Endodermal cell (in vitro differentiated cells): ENCODE measurements at regions not wholly inside any gene's neighbourhood (a gene's known extent, or its start where the extent isn't known, plus 50 kb on each side); places are given as distances from the start of the nearest gene placed in this dataset.

Experiments used
- DNase-seq: peaks from one replicate; pipeline ENCODE4 v3.0.0-alpha.2; 2017
- H3K27ac ChIP-seq: 2 replicates; pipeline ENCODE4 v1.5.1; 2013; ENCODE audit warnings: mild to moderate bottlenecking, low read depth, low read length, moderate library complexity
- H3K27me3 ChIP-seq: 2 replicates; pipeline ENCODE4 v1.6.1; 2013; ENCODE audit warnings: mild to moderate bottlenecking, low read length, moderate library complexity; ENCODE audit not compliant: insufficient read depth, control insufficient read depth, poor library complexity, severe bottlenecking
- H3K36me3 ChIP-seq: 2 replicates; pipeline ENCODE4 v1.7.0; 2013; ENCODE audit warnings: mild to moderate bottlenecking, low read length, moderate library complexity; ENCODE audit not compliant: control insufficient read depth, insufficient read depth
- H3K4me1 ChIP-seq: one replicate; pipeline ENCODE4 v1.7.0; 2013; ENCODE audit warnings: low read length; ENCODE audit not compliant: control insufficient read depth, insufficient read depth
- H3K4me3 ChIP-seq: 2 replicates; pipeline ENCODE4 v1.5.1; 2013; ENCODE audit warnings: mild to moderate bottlenecking, low read length, moderate library complexity
- H3K9ac ChIP-seq: 2 replicates; pipeline ENCODE4 v1.6.1; 2013; ENCODE audit warnings: mild to moderate bottlenecking, low read length, moderate library complexity; ENCODE audit not compliant: poor library complexity, severe bottlenecking; ENCODE audit errors: extremely low read depth
- H3K9me3 ChIP-seq: 2 replicates; pipeline ENCODE4 v1.6.1; 2013; ENCODE audit warnings: mild to moderate bottlenecking, low read length, moderate library complexity; ENCODE audit not compliant: control insufficient read depth
- H3K27ac Mint-ChIP-seq: 2 replicates; pipeline ENCODE4 v1.8.0; 2020; ENCODE audit warnings: mixed read lengths
- H3K27me3 Mint-ChIP-seq: 2 replicates; pipeline ENCODE4 v1.8.0; 2021; ENCODE audit warnings: mild to moderate bottlenecking, mixed read lengths; ENCODE audit not compliant: insufficient read depth
- H3K36me3 Mint-ChIP-seq: 2 replicates; pipeline ENCODE4 v1.8.0; 2020; ENCODE audit warnings: low read depth, mixed read lengths
- H3K4me1 Mint-ChIP-seq: 2 replicates; pipeline ENCODE4 v1.8.0; 2020; ENCODE audit warnings: mixed read lengths
- H3K4me3 Mint-ChIP-seq: 2 replicates; pipeline ENCODE4 v1.8.0; 2020; ENCODE audit warnings: mild to moderate bottlenecking, moderate library complexity, mixed read lengths
- H3K9me3 Mint-ChIP-seq: 2 replicates; pipeline ENCODE4 v1.8.0; 2020; ENCODE audit warnings: mild to moderate bottlenecking, mixed read lengths
- WGBS, 2 experiments: methylation state at CpG; one replicate each; pipeline versions ENCODE4 v1.1.5 to v1.1.7; 2013; ENCODE audit warnings: missing lambda C conversion rate in 2 of 2, mixed read lengths in 1 of 2; ENCODE audit not compliant: insufficient coverage in 1 of 2, insufficient read length in 1 of 2; 5-methylcytosine and 5-hydroxymethylcytosine counted together
- TF ChIP-seq, protein P1 (sequence below): fragments of 200-600 bp; sonication (generic); conservative IDR thresholded peaks from 2 replicates; pipeline ENCODE4 v1.5.0; 2021; ENCODE audit warnings: antibody characterized with exemption, mild to moderate bottlenecking

DNA sequence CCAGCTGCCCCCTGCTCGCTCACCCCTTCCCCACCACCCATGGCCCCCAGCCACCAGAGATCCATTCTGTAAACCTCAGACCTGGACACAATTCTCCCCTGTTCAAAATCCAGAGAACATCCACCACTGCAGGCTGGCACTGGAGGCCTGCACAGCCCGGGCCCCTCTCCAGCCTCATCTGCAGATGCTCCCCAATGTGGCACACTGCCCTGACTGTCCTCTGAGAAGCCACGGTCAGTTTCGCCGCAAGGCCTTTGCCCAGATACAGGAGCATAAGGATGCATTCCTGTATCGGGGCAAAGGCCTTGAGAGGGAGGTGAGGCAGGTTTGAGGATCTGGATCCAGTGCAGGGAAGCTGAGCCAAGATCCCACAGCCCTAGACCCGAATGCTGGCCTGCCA, 175.4 kb upstream of the LINGO1 start:
- Histone ChIP-seq H3K9ac (no peak overlapping the region), H3K4me3 (no peak overlapping the region), H3K4me1 (peaks cover 4% of the 10 kb centered on the region), H3K36me3 (no peaks in the 10 kb centered on the region), H3K27me3 (no peaks in the 10 kb centered on the region), H3K9me3 (no peaks in the 10 kb centered on the region), H3K27ac (no peak overlapping the region)
- Mint-ChIP-seq H3K9me3 (no peaks in the 10 kb centered on the region), H3K27ac (no peak overlapping the region), H3K4me1 (peaks cover 28% of the 10 kb centered on the region), H3K4me3 (no peak overlapping the region), H3K27me3 (peaks cover 2% of the 10 kb centered on the region), H3K36me3 (no peaks in the 10 kb centered on the region)
- 90 to 91% methylated on average over 5 to 7 of the region's 7 CpGs for WGBS, 2 experiments
- TF ChIP-seq, protein P1, sequence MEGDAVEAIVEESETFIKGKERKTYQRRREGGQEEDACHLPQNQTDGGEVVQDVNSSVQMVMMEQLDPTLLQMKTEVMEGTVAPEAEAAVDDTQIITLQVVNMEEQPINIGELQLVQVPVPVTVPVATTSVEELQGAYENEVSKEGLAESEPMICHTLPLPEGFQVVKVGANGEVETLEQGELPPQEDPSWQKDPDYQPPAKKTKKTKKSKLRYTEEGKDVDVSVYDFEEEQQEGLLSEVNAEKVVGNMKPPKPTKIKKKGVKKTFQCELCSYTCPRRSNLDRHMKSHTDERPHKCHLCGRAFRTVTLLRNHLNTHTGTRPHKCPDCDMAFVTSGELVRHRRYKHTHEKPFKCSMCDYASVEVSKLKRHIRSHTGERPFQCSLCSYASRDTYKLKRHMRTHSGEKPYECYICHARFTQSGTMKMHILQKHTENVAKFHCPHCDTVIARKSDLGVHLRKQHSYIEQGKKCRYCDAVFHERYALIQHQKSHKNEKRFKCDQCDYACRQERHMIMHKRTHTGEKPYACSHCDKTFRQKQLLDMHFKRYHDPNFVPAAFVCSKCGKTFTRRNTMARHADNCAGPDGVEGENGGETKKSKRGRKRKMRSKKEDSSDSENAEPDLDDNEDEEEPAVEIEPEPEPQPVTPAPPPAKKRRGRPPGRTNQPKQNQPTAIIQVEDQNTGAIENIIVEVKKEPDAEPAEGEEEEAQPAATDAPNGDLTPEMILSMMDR = no peak
- DNase-seq = no peak

GRCh38 chr15:77807611-77808010, 174.9 kb upstream of the LINGO1 start:
- no peak for DNase-seq
- H3K27me3 ChIP-seq = no peaks in the 10 kb centered on the region
- Mint-ChIP-seq H3K4me3 (no peak overlapping the region), H3K36me3 (no peaks in the 10 kb centered on the region), H3K27ac (no peak overlapping the region), H3K4me1 (peaks cover 28% of the 10 kb centered on the region), H3K27me3 (peaks cover 2% of the 10 kb centered on the region), H3K9me3 (no peaks in the 10 kb centered on the region)
- TF ChIP-seq, protein P1 = no peak
- peaks cover 4% of the 10 kb centered on the region for H3K4me1 ChIP-seq
- no peak overlapping the region for H3K27ac ChIP-seq
- 93 to 94% methylated on average over 8 to 9 of the region's 9 CpGs for WGBS, 2 experiments
- no peak overlapping the region for H3K9ac ChIP-seq
- no peaks in the 10 kb centered on the region for H3K9me3 ChIP-seq
- H3K4me3 ChIP-seq = no peak overlapping the region
- no peaks in the 10 kb centered on the region for H3K36me3 ChIP-seq

DNA sequence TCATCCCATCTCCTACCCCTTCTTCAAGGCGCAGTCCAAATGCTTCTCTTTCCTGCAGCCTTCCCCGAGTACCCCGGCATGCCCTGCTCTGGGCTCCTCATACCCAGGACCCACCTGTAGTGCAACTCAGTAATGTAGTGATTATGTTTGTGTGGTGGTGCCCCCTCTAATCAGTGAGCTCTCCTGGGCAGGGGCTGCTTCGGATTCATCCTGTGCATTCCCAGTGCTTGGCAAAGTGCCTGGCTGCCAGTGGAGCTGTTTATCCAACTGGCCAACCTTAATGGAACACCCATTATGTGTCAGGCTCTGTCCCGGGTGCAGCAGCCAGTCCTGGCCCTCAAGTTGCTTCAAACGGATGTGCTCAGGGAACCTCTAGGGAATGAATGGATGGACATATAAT, 174.4 kb upstream of the LINGO1 start:
- TF ChIP-seq, protein P1 = no peak
- H3K4me3 ChIP-seq = no peak overlapping the region

More for the DNA sequence above, 174.4 kb upstream of the LINGO1 start:
- Mint-ChIP-seq H3K9me3 (no peaks in the 10 kb centered on the region), H3K4me1 (peaks cover 27% of the 10 kb centered on the region), H3K27ac (no peak overlapping the region), H3K36me3 (no peaks in the 10 kb centered on the region), H3K27me3 (peaks cover 2% of the 10 kb centered on the region), H3K4me3 (no peak overlapping the region)
- Histone ChIP-seq H3K9ac (no peak overlapping the region), H3K4me1 (peaks cover 4% of the 10 kb centered on the region), H3K9me3 (no peaks in the 10 kb centered on the region), H3K36me3 (no peaks in the 10 kb centered on the region), H3K27me3 (no peaks in the 10 kb centered on the region), H3K27ac (no peak overlapping the region)
- WGBS, 2 experiments = 89 to 100% methylated on average over 3 to 6 of the region's 6 CpGs
- DNase-seq = no peak
